ENCODE measurements at regions not wholly inside any gene's neighbourhood (a gene's known extent, or its start where the extent isn't known, plus 50 kb on each side); places are given as distances from the start of the nearest gene placed in this dataset.

DNA sequence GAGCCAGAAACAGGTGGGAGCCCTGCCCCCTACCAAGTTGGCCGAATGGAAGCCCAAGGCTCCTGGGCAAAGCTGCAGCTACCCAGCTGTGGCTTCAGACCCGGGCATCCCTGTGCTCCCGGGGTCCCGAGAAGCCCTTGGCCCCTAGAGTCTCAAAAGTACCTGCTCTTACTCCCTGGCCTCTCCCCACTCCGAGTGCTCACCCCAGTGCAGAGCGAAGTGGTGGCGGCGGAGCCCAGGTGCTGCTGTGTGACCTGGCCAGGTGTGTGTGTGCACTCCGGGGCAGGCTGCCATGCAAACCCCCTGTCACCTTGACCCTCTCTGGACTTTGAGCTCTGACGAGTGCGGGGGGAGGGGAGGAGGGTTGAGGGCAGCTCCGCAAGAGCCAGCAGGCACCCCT lies 493.8 kb upstream of the MANEA start:
- no peak for TF ChIP-seq TAF1 (IDR thresholded peaks at IDR 0.05; ENCODE audit: borderline replicate concordance, low read depth, low read length)
- no peak for TF ChIP-seq CTCF (IDR thresholded peaks at IDR 0.05)
- no peak for TF ChIP-seq SMC3 (IDR thresholded peaks at IDR 0.05; ENCODE audit: low read depth, low read length)
- TF ChIP-seq MEF2A (IDR thresholded peaks at IDR 0.05; ENCODE audit: borderline replicate concordance, low read depth) = no peak
- TF ChIP-seq EP300 (IDR thresholded peaks at IDR 0.05; ENCODE audit: borderline replicate concordance in 1 of 2, low read depth in 1 of 2, low read length in 1 of 2) = no peak
- TF ChIP-seq TCF12 (IDR thresholded peaks at IDR 0.05) = no peak
- no peak for TF ChIP-seq RFX5 (IDR thresholded peaks at IDR 0.05; ENCODE audit: low read length)
- TF ChIP-seq MAX (IDR thresholded peaks at IDR 0.05; ENCODE audit: low read depth) = no peak
- no peak for TF ChIP-seq FOXM1 (IDR thresholded peaks at IDR 0.05; ENCODE audit: low read depth)
- no peak for TF ChIP-seq JUND (IDR thresholded peaks at IDR 0.05)
